ENCODE measurements at regions not wholly inside any gene's neighbourhood (a gene's known extent, or its start where the extent isn't known, plus 50 kb on each side); places are given as distances from the start of the nearest gene placed in this dataset.

DNA sequence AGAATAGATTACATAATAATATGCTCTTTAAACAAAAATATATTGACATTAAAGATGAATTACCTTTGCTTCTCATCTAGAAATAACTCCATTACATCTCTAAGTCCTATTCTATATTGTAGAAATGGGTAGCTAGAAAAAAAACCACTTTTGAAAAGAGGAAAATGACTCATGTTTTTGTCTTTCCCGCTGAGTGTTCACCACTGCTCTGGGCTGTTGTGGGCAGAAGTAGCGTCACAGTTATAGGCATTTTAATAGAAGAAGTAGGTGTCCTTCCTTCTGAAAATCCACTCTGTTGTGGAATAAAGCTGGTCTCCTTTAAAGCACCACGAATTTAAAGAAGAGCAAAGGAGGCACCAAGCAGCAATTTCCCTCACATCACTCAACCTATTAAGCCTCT lies 117.6 kb upstream of the NFE2L3 start:
- Histone ChIP-seq H3K4me3 (ENCODE audit: low read depth, low read length) (no peak overlapping the region), H3K27ac (no peak overlapping the region), H3K36me3 (replicated peaks) (no peaks in the 10 kb centered on the region), H3K27me3 (replicated peaks) (no peaks in the 10 kb centered on the region)
- in situ Hi-C loops (cut with HindIII; ENCODE audit: low pct_ligation_motif_present, low sequenced_read_pairs): no loop called here
- TF ChIP-seq, protein P1, sequence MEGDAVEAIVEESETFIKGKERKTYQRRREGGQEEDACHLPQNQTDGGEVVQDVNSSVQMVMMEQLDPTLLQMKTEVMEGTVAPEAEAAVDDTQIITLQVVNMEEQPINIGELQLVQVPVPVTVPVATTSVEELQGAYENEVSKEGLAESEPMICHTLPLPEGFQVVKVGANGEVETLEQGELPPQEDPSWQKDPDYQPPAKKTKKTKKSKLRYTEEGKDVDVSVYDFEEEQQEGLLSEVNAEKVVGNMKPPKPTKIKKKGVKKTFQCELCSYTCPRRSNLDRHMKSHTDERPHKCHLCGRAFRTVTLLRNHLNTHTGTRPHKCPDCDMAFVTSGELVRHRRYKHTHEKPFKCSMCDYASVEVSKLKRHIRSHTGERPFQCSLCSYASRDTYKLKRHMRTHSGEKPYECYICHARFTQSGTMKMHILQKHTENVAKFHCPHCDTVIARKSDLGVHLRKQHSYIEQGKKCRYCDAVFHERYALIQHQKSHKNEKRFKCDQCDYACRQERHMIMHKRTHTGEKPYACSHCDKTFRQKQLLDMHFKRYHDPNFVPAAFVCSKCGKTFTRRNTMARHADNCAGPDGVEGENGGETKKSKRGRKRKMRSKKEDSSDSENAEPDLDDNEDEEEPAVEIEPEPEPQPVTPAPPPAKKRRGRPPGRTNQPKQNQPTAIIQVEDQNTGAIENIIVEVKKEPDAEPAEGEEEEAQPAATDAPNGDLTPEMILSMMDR (IDR thresholded peaks at IDR 0.05; ENCODE audit: low read depth, low read length, missing control alignments): no peak
- DNase-seq: no peak

DNA sequence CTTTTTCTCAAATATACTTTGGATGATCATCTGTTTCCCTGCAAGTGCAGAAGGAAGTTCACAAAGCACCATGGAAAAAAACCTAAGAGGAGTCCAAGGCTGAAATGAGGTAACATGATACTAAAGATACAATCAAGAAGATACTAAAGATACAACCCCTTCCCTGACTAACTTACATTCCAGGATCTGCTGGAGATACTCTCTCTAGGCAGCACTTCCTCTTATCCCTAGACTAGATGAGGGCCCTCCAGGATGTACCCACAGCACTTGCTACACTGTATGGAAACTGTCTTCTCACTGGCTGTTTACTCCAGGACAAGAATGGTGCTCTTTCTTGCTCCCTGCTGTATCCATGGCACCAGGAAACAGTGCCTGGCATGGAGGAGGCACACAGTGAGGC lies 116.4 kb upstream of the NFE2L3 start:
- no peak overlapping the region for H3K4me3 ChIP-seq (ENCODE audit: low read depth, low read length)
- TF ChIP-seq, protein P1 (IDR thresholded peaks at IDR 0.05; ENCODE audit: low read depth, low read length, missing control alignments): no peak
- no peak overlapping the region for H3K27ac ChIP-seq
- no peak for DNase-seq
- H3K27me3 ChIP-seq (replicated peaks): no peaks in the 10 kb centered on the region
- no peaks in the 10 kb centered on the region for H3K36me3 ChIP-seq (replicated peaks)
- in situ Hi-C loops (cut with HindIII; ENCODE audit: low pct_ligation_motif_present, low sequenced_read_pairs): no loop called here

DNA sequence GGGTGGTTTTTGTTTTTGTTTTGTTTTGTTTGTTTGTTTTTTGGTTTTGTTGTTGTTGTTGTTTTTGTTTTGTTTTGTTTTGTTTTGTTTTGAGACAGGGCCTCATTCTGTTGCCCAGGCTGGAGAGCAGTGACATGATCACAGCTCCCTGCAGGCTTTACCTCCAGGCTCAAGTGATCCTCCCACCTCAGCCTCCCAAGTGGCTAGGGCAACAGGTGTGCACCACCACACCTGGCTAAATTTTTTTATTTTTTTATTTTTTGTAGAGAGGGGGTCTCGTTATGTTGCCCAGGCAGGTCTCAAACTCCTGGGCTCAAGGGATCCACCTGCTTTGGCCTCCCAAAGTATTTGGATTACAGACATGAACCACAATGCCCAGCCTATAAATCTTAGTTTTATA lies 115.9 kb upstream of the NFE2L3 start:
- Histone ChIP-seq H3K27ac (no peak overlapping the region), H3K27me3 (replicated peaks) (no peaks in the 10 kb centered on the region), H3K36me3 (replicated peaks) (no peaks in the 10 kb centered on the region), H3K4me3 (ENCODE audit: low read depth, low read length) (no peak overlapping the region)
- in situ Hi-C loops (cut with HindIII; ENCODE audit: low pct_ligation_motif_present, low sequenced_read_pairs): no loop called here
- no peak for DNase-seq
- TF ChIP-seq, protein P1 (IDR thresholded peaks at IDR 0.05; ENCODE audit: low read depth, low read length, missing control alignments): no peak

DNA sequence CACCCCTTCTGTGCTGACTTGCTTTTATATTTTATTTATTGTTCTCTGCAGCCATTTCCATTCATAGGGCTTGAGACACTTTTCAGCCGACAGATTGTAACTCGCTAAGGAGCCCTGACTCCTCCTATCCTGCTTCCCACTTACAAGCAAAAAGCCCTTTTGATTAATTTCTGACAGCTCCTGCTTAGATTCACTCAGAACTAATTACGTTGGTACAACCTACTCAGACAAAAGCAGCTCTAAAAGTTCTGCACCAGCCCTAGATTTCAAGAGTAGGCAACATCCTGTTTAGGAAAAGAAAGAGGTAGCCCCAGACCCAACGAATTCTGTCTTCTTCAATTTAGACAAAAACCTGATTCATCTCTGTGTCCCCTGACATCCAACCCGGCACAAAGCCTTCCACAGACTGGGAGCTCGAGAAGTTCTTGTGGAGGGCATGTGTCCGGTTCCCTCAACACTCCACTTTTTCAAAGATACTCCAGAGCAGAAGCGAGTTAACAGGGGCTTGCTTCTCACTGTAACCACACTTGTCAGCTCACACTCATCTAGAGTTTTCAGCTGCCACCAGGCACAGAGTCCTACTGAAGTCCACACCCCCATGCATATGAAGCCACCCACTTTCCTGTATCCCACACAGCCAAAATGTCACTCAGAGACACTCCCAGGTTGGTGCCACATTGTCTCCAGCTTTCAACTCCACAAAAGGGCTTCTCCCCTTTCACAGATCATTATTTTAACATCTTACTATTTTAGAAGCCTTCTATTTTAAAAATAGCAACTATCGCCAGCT lies 113.6 kb upstream of the NFE2L3 start:
- H3K27me3 ChIP-seq (replicated peaks): no peaks in the 10 kb centered on the region
- TF ChIP-seq, protein P1 (IDR thresholded peaks at IDR 0.05; ENCODE audit: low read depth, low read length, missing control alignments): no peak
- DNase-seq: no peak
- in situ Hi-C loops (cut with HindIII; ENCODE audit: low pct_ligation_motif_present, low sequenced_read_pairs): no loop called here
- H3K27ac ChIP-seq: no peak overlapping the region
- no peaks in the 10 kb centered on the region for H3K36me3 ChIP-seq (replicated peaks)
- H3K4me3 ChIP-seq (ENCODE audit: low read depth, low read length): no peak overlapping the region

DNA sequence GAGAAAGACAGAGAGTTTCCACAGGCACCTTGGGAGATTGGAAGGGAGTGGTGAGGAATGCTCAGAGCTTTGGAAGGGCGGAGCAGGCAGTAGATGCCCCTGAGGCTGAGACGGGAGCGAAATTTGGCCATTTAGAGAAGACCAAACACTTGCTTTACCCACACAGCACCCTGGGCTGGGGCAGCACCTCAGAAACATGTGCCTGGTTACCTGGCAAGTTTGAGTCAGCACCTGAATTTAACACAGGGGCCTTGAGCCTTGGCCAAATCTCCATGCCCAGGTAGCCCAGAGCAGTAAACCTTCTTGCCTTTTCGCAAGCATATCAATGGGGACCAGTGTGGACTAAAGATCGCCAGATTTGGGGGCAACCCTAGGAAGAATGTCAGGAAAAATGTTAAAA lies 111.9 kb upstream of the NFE2L3 start:
- in situ Hi-C loops (cut with HindIII; ENCODE audit: low pct_ligation_motif_present, low sequenced_read_pairs): no loop called here
- no peak overlapping the region for H3K27ac ChIP-seq
- TF ChIP-seq, protein P1 (IDR thresholded peaks at IDR 0.05; ENCODE audit: low read depth, low read length, missing control alignments): no peak
- H3K27me3 ChIP-seq (replicated peaks): no peaks in the 10 kb centered on the region
- DNase-seq: no peak
- no peak overlapping the region for H3K4me3 ChIP-seq (ENCODE audit: low read depth, low read length)
- H3K36me3 ChIP-seq (replicated peaks): no peaks in the 10 kb centered on the region

DNA sequence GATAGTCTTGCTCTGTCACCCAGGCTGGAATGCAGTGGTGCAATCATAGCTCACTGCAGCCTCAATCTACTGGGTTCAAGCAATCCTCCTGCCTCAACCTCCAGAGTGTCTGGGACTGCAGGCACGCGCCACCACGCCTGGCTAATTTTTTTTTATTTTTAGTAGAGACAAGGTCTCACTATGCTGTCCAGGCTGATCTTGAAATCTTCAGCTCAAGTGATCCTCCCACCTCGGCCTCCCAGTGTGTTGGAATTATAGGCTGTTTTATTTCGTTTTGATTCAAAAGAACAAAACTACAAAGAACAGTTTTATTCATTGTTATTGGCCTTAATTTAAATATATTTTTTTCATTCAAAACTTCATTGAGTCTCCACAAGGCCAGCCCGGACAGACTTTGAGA lies 109.8 kb upstream of the NFE2L3 start:
- TF ChIP-seq, protein P1 (IDR thresholded peaks at IDR 0.05; ENCODE audit: low read depth, low read length, missing control alignments): no peak
- no peaks in the 10 kb centered on the region for H3K27me3 ChIP-seq (replicated peaks)

More for the DNA sequence above, 109.8 kb upstream of the NFE2L3 start:
- no peak for DNase-seq
- Histone ChIP-seq H3K36me3 (replicated peaks) (no peaks in the 10 kb centered on the region), H3K27ac (no peak overlapping the region), H3K4me3 (ENCODE audit: low read depth, low read length) (no peak overlapping the region)
- in situ Hi-C loops (cut with HindIII; ENCODE audit: low pct_ligation_motif_present, low sequenced_read_pairs): no loop called here

Measured in brain microvascular endothelial cell (primary cell).